Activated CD4-positive, CD25-positive, alpha-beta regulatory T cell treated with anti-CD3 and anti-CD28 coated beads, Interleukin-2, amount 50 U/mL, for 24 hours (primary cell): ENCODE measurements at regions not wholly inside any gene's neighbourhood (a gene's known extent, or its start where the extent isn't known, plus 50 kb on each side); places are given as distances from the start of the nearest gene placed in this dataset.
"Not testable (repeated sequence)": the region's sequence is repeated elsewhere in the genome, so short reads cannot be mapped to it uniquely, and the experiment has no call there.

Experiments
- ATAC-seq, 2 donors: fragments of 150-1000 bp; cut with Tn5 transposase; one replicate each; pipeline ENCODE4 v1.10.0; 2021; ENCODE audit warnings: mild to moderate bottlenecking in 1 of 2, moderate library complexity in 1 of 2

GRCh38 chr15:20345401-20345958, 196.1 kb downstream of the GOLGA6L6 start:
- no peak for ATAC-seq

GRCh38 chr15:20344601-20345400, 196.8 kb downstream of the GOLGA6L6 start:
- ATAC-seq = no peak

- not testable (repeated sequence) for ATAC-seq
Observed at GRCh38 chr15:20343395-20344211, 198.0 kb downstream of the GOLGA6L6 start.

GRCh38 chr15:20342601-20343394, 198.8 kb downstream of the GOLGA6L6 start:
- ATAC-seq = not testable (repeated sequence)

GRCh38 chr15:20341901-20342600, 199.5 kb downstream of the GOLGA6L6 start:
- peak in 1 of 2 donors; percentile 5 for ATAC-seq

- ATAC-seq = peak in 1 of 2 donors; percentile 12
Observed at GRCh38 chr15:20340931-20341661, 200.5 kb downstream of the GOLGA6L6 start.

GRCh38 chr15:20340331-20340811, 201.2 kb downstream of the GOLGA6L6 start:
- ATAC-seq = peak; percentile 13 to 39

GRCh38 chr15:20339086-20339791, 202.4 kb downstream of the GOLGA6L6 start:
- not testable (repeated sequence) for ATAC-seq

GRCh38 chr15:20338671-20339070, 202.9 kb downstream of the GOLGA6L6 start:
- not testable (repeated sequence) for ATAC-seq

GRCh38 chr15:20337238-20337637, 204.4 kb downstream of the GOLGA6L6 start:
- ATAC-seq = not testable (repeated sequence)

GRCh38 chr15:20334451-20334850, 207.1 kb downstream of the GOLGA6L6 start:
- not testable (repeated sequence) for ATAC-seq

- not testable (repeated sequence) for ATAC-seq
Observed at GRCh38 chr15:20325751-20326150, 215.8 kb downstream of the GOLGA6L6 start.

- ATAC-seq = not testable (repeated sequence)
Observed at GRCh38 chr15:20317132-20317531, 224.5 kb downstream of the GOLGA6L6 start.

- ATAC-seq = not testable (repeated sequence)
Observed at GRCh38 chr15:20311014-20311680, 230.5 kb downstream of the GOLGA6L6 start.

- no peak for ATAC-seq
Observed at GRCh38 chr15:20310603-20311002, 231.0 kb downstream of the GOLGA6L6 start.

- ATAC-seq = not testable (repeated sequence)
Observed at GRCh38 chr15:20309966-20310365, 231.6 kb downstream of the GOLGA6L6 start.

GRCh38 chr15:20309395-20309794, 232.2 kb downstream of the GOLGA6L6 start:
- not testable (repeated sequence) for ATAC-seq

- not testable (repeated sequence) for ATAC-seq
Observed at GRCh38 chr15:20308027-20308690, 233.4 kb downstream of the GOLGA6L6 start.

GRCh38 chr15:20307137-20307536, 234.5 kb downstream of the GOLGA6L6 start:
- ATAC-seq = not testable (repeated sequence)
